Lower lobe of right lung (tissue), 2 donors: ENCODE measurements at regions not wholly inside any gene's neighbourhood (a gene's known extent, or its start where the extent isn't known, plus 50 kb on each side); places are given as distances from the start of the nearest gene placed in this dataset.
"Not testable (repeated sequence)": the region's sequence is repeated elsewhere in the genome, so short reads cannot be mapped to it uniquely, and the experiment has no call there.

Experiments used
- ATAC-seq, 2 donors: fragments of 200-7000 bp; cut with Tn5 transposase; one replicate each; pipeline ENCODE4 v1.9.1; 2020 to 2022; ENCODE audit warnings: mild to moderate bottlenecking in 2 of 2, moderate library complexity in 2 of 2
- DNase-seq: peaks from one replicate; pipeline ENCODE4 v3.0.0-alpha.2; 2020
- H3K27ac ChIP-seq: fragments of 200-600 bp; one replicate; pipeline ENCODE4 v1.8.0; 2022
- H3K27me3 ChIP-seq: fragments of 200-600 bp; one replicate; pipeline ENCODE4 v1.8.0; 2022; ENCODE audit warnings: low read depth
- H3K36me3 ChIP-seq: fragments of 200-600 bp; one replicate; pipeline ENCODE4 v1.8.0; 2022; ENCODE audit warnings: mild to moderate bottlenecking
- H3K4me1 ChIP-seq: fragments of 200-600 bp; one replicate; pipeline ENCODE4 v1.8.0; 2022
- H3K4me3 ChIP-seq: fragments of 200-600 bp; one replicate; pipeline ENCODE4 v1.8.0; 2022; ENCODE audit warnings: mild to moderate bottlenecking
- H3K9me3 ChIP-seq: fragments of 200-600 bp; one replicate; pipeline ENCODE4 v1.8.0; 2022
- CTCF ChIP-seq: fragments of 200-600 bp; IDR thresholded peaks from one replicate; pipeline ENCODE4 v1.8.0; 2022; ENCODE audit warnings: antibody characterized with exemption, mild to moderate bottlenecking
- intact Hi-C: fragments of 100-400 bp; cut with DNase I; formaldehyde crosslinking; loops from one replicate; pipeline ENCODE4 v1.11.0; 2022
- donor health status: DM: no; HTN: yes; CAD: no; lungs with severe emphysema.

GRCh38 chr7:120077777-120078176 lies 195.2 kb upstream of the KCND2 start:
- DNase-seq (no peak), ATAC-seq (no peak)
- no peak for TF ChIP-seq CTCF
- Histone ChIP-seq H3K4me1 (no peaks in the 10 kb centered on the region), H3K27me3 (no peaks in the 10 kb centered on the region), H3K9me3 (no peaks in the 10 kb centered on the region), H3K36me3 (no peaks in the 10 kb centered on the region), H3K27ac (no peak overlapping the region), H3K4me3 (no peak overlapping the region)
- intact Hi-C loops = no loop called here

GRCh38 chr7:120079022-120079421 lies 194.0 kb upstream of the KCND2 start:
- no peak for DNase-seq
- no peak overlapping the region for H3K4me3 ChIP-seq
- TF ChIP-seq CTCF = no peak
- no peaks in the 10 kb centered on the region for H3K27me3 ChIP-seq
- no peaks in the 10 kb centered on the region for H3K9me3 ChIP-seq
- no peak overlapping the region for H3K27ac ChIP-seq
- intact Hi-C loops = no loop called here
- H3K36me3 ChIP-seq = no peaks in the 10 kb centered on the region
- ATAC-seq = no peak
- no peaks in the 10 kb centered on the region for H3K4me1 ChIP-seq

GRCh38 chr7:120079704-120080103 lies 193.3 kb upstream of the KCND2 start:
- no peak for TF ChIP-seq CTCF

GRCh38 chr7:120086468-120086867 lies 186.5 kb upstream of the KCND2 start:
- DNase-seq, ATAC-seq, H3K36me3 ChIP-seq, H3K27me3 ChIP-seq, intact Hi-C loops, H3K9me3 ChIP-seq, H3K4me1 ChIP-seq, H3K27ac ChIP-seq, H3K4me3 ChIP-seq: not testable (repeated sequence)

More at GRCh38 chr7:120079704-120080103, 193.3 kb upstream of the KCND2 start:
- intact Hi-C loops = no loop called here
- H3K27me3 ChIP-seq = no peaks in the 10 kb centered on the region
- H3K27ac ChIP-seq = no peak overlapping the region
- H3K4me1 ChIP-seq = no peaks in the 10 kb centered on the region
- no peak overlapping the region for H3K4me3 ChIP-seq
- ATAC-seq (no peak), DNase-seq (no peak)
- H3K36me3 ChIP-seq = no peaks in the 10 kb centered on the region
- H3K9me3 ChIP-seq = no peaks in the 10 kb centered on the region

GRCh38 chr7:120089968-120090367 lies 183.0 kb upstream of the KCND2 start:
- H3K36me3 ChIP-seq = no peaks in the 10 kb centered on the region
- intact Hi-C loops = no loop called here
- no peaks in the 10 kb centered on the region for H3K4me1 ChIP-seq
- no peaks in the 10 kb centered on the region for H3K9me3 ChIP-seq
- TF ChIP-seq CTCF = no peak
- no peak overlapping the region for H3K4me3 ChIP-seq
- DNase-seq (no peak), ATAC-seq (no peak)
- H3K27me3 ChIP-seq = no peaks in the 10 kb centered on the region
- no peak overlapping the region for H3K27ac ChIP-seq

GRCh38 chr7:120091807-120092206 lies 181.2 kb upstream of the KCND2 start:
- TF ChIP-seq CTCF = no peak
- intact Hi-C loops = no loop called here
- no peak for DNase-seq
- H3K4me3 ChIP-seq = no peak overlapping the region
- ATAC-seq = no peak
- H3K27me3 ChIP-seq = no peaks in the 10 kb centered on the region
- no peaks in the 10 kb centered on the region for H3K9me3 ChIP-seq
- no peaks in the 10 kb centered on the region for H3K4me1 ChIP-seq
- no peak overlapping the region for H3K27ac ChIP-seq
- H3K36me3 ChIP-seq = no peaks in the 10 kb centered on the region
